ENCODE measurements at regions not wholly inside any gene's neighbourhood (a gene's known extent, or its start where the extent isn't known, plus 50 kb on each side); places are given as distances from the start of the nearest gene placed in this dataset.

DNA sequence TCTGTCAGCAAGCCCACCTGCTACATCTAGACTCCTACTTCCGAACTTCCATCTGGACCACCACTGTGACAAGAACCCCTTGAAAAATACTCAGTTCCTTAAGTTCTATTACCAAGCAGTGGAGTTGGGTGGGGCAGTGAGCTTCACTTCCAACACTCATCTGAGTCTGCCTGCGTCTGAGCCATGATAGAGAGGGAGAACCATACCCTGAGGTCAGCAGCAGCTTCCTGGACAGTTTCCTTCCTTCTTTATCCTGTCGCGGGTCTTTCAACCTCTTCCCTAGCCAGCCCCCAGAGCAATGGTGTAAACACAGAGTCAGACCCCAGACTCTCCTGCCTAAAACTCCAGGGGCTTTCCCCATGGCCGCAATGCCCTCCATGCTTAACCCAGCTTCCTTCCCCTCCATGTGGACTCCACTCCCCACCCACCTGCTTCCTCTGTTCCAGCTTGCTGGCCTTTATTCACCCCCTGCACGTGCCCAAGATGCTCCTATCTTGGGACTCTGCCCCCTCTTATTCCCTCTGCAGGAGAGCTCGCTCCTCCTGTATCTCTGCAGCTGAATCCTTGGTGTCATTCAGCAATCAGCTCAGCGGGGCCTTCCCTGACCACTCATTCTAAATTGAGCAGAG lies 211.2 kb downstream of the SHQ1 start:
- TF ChIP-seq, protein P1, sequence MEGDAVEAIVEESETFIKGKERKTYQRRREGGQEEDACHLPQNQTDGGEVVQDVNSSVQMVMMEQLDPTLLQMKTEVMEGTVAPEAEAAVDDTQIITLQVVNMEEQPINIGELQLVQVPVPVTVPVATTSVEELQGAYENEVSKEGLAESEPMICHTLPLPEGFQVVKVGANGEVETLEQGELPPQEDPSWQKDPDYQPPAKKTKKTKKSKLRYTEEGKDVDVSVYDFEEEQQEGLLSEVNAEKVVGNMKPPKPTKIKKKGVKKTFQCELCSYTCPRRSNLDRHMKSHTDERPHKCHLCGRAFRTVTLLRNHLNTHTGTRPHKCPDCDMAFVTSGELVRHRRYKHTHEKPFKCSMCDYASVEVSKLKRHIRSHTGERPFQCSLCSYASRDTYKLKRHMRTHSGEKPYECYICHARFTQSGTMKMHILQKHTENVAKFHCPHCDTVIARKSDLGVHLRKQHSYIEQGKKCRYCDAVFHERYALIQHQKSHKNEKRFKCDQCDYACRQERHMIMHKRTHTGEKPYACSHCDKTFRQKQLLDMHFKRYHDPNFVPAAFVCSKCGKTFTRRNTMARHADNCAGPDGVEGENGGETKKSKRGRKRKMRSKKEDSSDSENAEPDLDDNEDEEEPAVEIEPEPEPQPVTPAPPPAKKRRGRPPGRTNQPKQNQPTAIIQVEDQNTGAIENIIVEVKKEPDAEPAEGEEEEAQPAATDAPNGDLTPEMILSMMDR (IDR thresholded peaks at IDR 0.05), result no peak
- no peak for TF ChIP-seq EZH2 (IDR thresholded peaks at IDR 0.05)
